Right lobe of liver (tissue), 4 donors: ENCODE measurements at regions not wholly inside any gene's neighbourhood (a gene's known extent, or its start where the extent isn't known, plus 50 kb on each side); places are given as distances from the start of the nearest gene placed in this dataset.

Experiments used
- POLR2A ChIP-seq: fragments of 450-650 bp; IDR thresholded peaks from one replicate; pipeline ENCODE4 v1.6.1; 2017; ENCODE audit warnings: antibody characterized with exemption, mild to moderate bottlenecking
- TF ChIP-seq, protein P1 (sequence below), 4 donors: fragments of 200-600 bp in 3 of 4; fragments of 450-650 bp in 1 of 4; IDR thresholded peaks; one replicate each; pipeline versions ENCODE4 v1.5.1 to v1.8.0; 2016 to 2022; ENCODE audit warnings: antibody characterized with exemption in 4 of 4, mild to moderate bottlenecking in 2 of 4
- donor health status: DM: no; HTN: no; CAD: no.
- donor health status: DM: no; HTN: no; CAD: no.
- donor health status: DM: no; HTN: yes; CAD: no.

DNA sequence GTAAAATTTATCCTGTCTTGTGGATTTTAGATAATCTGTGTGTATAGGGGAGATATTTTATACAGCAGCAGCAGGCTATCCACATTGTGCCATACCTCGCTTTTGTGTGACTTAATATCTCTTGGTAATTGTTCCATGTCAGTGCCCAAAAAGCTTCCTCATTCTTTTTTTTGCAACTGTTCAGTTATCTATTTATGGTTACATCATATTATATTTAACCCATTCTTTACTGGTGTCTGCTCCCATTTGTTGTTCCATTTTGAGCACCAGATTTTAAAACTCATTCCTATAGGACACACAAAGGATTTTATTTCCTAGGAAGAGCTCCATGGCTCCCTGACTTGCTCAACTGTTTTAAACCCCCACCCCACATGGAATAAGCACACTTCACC is 86.3 kb upstream of the RASGRP1 start:
- TF ChIP-seq, protein P1, sequence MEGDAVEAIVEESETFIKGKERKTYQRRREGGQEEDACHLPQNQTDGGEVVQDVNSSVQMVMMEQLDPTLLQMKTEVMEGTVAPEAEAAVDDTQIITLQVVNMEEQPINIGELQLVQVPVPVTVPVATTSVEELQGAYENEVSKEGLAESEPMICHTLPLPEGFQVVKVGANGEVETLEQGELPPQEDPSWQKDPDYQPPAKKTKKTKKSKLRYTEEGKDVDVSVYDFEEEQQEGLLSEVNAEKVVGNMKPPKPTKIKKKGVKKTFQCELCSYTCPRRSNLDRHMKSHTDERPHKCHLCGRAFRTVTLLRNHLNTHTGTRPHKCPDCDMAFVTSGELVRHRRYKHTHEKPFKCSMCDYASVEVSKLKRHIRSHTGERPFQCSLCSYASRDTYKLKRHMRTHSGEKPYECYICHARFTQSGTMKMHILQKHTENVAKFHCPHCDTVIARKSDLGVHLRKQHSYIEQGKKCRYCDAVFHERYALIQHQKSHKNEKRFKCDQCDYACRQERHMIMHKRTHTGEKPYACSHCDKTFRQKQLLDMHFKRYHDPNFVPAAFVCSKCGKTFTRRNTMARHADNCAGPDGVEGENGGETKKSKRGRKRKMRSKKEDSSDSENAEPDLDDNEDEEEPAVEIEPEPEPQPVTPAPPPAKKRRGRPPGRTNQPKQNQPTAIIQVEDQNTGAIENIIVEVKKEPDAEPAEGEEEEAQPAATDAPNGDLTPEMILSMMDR (IDR thresholded peaks at IDR 0.05): no peak
- no peak for TF ChIP-seq POLR2A
